GM12873 (cell line): ENCODE measurements at regions not wholly inside any gene's neighbourhood (a gene's known extent, or its start where the extent isn't known, plus 50 kb on each side); places are given as distances from the start of the nearest gene placed in this dataset.

ENCODE experiments used
- CTCF ChIP-seq: IDR thresholded peaks from 2 replicates; pipeline ENCODE4 v1.5.1; 2012; ENCODE audit warnings: low read depth, mild to moderate bottlenecking, moderate library complexity, low read length, control low read depth; ENCODE audit not compliant: insufficient read depth; ENCODE audit errors: missing control alignments

GRCh38 chr3:162317046-162317445, 820.4 kb downstream of the OTOL1 start:
- no peak for TF ChIP-seq CTCF

GRCh38 chr3:162328649-162329048, 832.0 kb downstream of the OTOL1 start:
- TF ChIP-seq CTCF: no peak

GRCh38 chr3:162329514-162329913, 832.9 kb downstream of the OTOL1 start:
- TF ChIP-seq CTCF: no peak

GRCh38 chr3:162332344-162332743, 835.7 kb downstream of the OTOL1 start:
- no peak for TF ChIP-seq CTCF

DNA sequence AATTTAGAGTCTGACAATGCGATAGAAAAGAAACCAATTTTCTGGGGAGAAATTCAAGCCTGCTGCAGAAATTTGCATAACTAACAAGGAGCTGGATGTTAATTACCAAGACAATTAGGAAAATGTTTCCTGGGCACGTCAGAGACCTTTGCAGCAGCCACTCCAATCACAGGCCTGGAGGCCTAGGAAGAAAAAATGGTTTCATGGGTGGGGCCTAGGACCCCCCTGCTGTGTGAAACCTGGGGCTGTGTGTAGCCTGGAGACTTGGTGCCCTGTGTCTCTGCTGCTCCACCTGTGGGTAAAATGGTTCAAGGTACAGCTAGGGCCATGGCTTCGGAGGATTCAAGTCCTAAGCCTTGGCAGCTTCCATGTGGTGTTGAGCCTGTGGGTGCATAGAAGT, 837.9 kb downstream of the OTOL1 start:
- no peak for TF ChIP-seq CTCF

DNA sequence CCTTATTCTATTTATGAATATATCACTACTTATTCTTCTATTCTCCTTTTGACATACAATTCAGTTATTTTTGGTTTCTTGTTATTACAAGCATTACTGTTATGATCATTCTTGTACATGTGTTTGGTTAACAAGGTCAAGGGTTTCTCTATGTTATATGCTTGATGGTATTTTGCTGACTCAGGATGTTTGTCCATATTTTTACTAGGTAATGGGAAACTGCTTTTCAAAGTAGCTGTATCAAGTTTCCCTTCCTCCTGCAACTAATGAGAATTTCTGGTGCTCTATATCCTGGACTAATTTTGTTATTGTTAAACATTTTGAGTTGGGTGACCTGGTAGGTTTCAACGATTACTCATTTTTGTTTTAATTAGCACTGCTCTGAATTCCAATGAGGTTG, 841.0 kb downstream of the OTOL1 start:
- TF ChIP-seq CTCF: no peak

DNA sequence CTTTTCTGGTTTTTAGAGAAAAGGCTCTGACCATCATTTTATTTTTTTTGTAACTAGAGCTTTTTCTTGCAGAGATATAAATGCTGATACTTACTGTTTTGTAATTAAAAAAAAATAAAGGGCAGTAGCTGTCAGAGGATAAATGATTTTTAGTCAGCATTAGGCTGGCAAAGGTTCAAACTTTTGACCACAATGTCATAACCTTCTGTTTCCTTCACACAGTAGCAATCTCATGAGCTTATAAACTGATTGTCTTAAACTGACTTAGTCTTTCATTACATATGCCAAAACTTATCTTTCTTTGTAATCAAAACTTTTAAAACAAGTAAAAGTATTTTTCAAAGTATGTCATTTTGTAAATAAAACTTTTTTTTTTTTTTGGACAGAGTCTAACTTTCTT, 841.9 kb downstream of the OTOL1 start:
- TF ChIP-seq CTCF: no peak
